ENCODE measurements at regions not wholly inside any gene's neighbourhood (a gene's known extent, or its start where the extent isn't known, plus 50 kb on each side); places are given as distances from the start of the nearest gene placed in this dataset.

- POLR2A ChIA-PET: no interaction called here
These were observed 320.7 kb downstream of the CDC14C start for GRCh38 chr7:49245062-49245461.

GRCh38 chr7:49247759-49248158, 323.4 kb downstream of the CDC14C start:
- CTCF ChIA-PET: interaction anchor here (0.6 kb wide), 1 partner anchor 1893 kb away, joined by 3 read pairs; no protein-coding TSS in a partner anchor
- DNase-seq (ENCODE audit: low read depth, low spot score): no peak

More at GRCh38 chr7:49245062-49245461, 320.7 kb downstream of the CDC14C start:
- DNase-seq (ENCODE audit: low read depth, low spot score): no peak
- CTCF ChIA-PET: no interaction called here
- no peak for TF ChIP-seq CTCF (IDR thresholded peaks at IDR 0.05; ENCODE audit: insufficient read depth, low read length, missing control alignments)
- no peak overlapping the region for H3K4me3 ChIP-seq (ENCODE audit: low read depth, low read length)

GRCh38 chr7:49255054-49255453, 330.7 kb downstream of the CDC14C start:
- H3K4me3 ChIP-seq (ENCODE audit: low read depth, low read length): no peak overlapping the region
- TF ChIP-seq CTCF (IDR thresholded peaks at IDR 0.05; ENCODE audit: insufficient read depth, low read length, missing control alignments): no peak
- ChIA-PET POLR2A (no interaction called here), CTCF (no interaction called here)
- no peak for DNase-seq (ENCODE audit: low read depth, low spot score)

More at GRCh38 chr7:49247759-49248158, 323.4 kb downstream of the CDC14C start:
- POLR2A ChIA-PET: no interaction called here
- no peak overlapping the region for H3K4me3 ChIP-seq (ENCODE audit: low read depth, low read length)
- TF ChIP-seq CTCF (IDR thresholded peaks at IDR 0.05; ENCODE audit: insufficient read depth, low read length, missing control alignments): no peak

- H3K4me3 ChIP-seq (ENCODE audit: low read depth, low read length): no peak overlapping the region
- DNase-seq (ENCODE audit: low read depth, low spot score): no peak
- ChIA-PET POLR2A (no interaction called here), CTCF (no interaction called here)
- TF ChIP-seq CTCF (IDR thresholded peaks at IDR 0.05; ENCODE audit: insufficient read depth, low read length, missing control alignments): no peak
These were observed 336.2 kb downstream of the CDC14C start for GRCh38 chr7:49260538-49260937.

- ChIA-PET CTCF (no interaction called here), POLR2A (no interaction called here)
- TF ChIP-seq CTCF (IDR thresholded peaks at IDR 0.05; ENCODE audit: insufficient read depth, low read length, missing control alignments): no peak
- H3K4me3 ChIP-seq (ENCODE audit: low read depth, low read length): no peak overlapping the region
- no peak for DNase-seq (ENCODE audit: low read depth, low spot score)
These were observed 337.6 kb downstream of the CDC14C start for GRCh38 chr7:49261928-49262327.

- H3K4me3 ChIP-seq (ENCODE audit: low read depth, low read length): no peak overlapping the region
- ChIA-PET POLR2A (no interaction called here), CTCF (no interaction called here)
- no peak for DNase-seq (ENCODE audit: low read depth, low spot score)
- no peak for TF ChIP-seq CTCF (IDR thresholded peaks at IDR 0.05; ENCODE audit: insufficient read depth, low read length, missing control alignments)
These were observed 340.2 kb downstream of the CDC14C start for GRCh38 chr7:49264530-49264929.
